Smooth muscle cell (in vitro differentiated cells): ENCODE measurements at regions not wholly inside any gene's neighbourhood (a gene's known extent, or its start where the extent isn't known, plus 50 kb on each side); places are given as distances from the start of the nearest gene placed in this dataset.

Experiments used
- DNase-seq: peaks from one replicate; lab custom pipeline; 2025; ENCODE audit not compliant: unreplicated experiment; lab: John Stamatoyannopoulos, UW
- H2AFZ ChIP-seq: fragments of 200-600 bp; sonication (generic); 2 replicates; pipeline ENCODE4 v1.6.0; 2016; ENCODE audit warnings: antibody characterized with exemption, low read depth, mild to moderate bottlenecking
- H3F3A ChIP-seq: fragments of 200-600 bp; sonication (generic); 2 replicates; pipeline ENCODE4 v1.6.0; 2017; ENCODE audit warnings: antibody characterized with exemption, low read depth
- H3K27ac ChIP-seq: fragments of 200-600 bp; sonication (generic); 2 replicates; pipeline ENCODE4 v1.5.1; 2016; ENCODE audit warnings: low read depth, mild to moderate bottlenecking
- H3K27me3 ChIP-seq: fragments of 200-600 bp; sonication (generic); 2 replicates; pipeline ENCODE4 v1.6.1; 2016; ENCODE audit warnings: low read depth, mild to moderate bottlenecking
- H3K36me3 ChIP-seq: fragments of 200-600 bp; sonication (generic); 2 replicates; pipeline ENCODE4 v1.5.1; 2016; ENCODE audit warnings: low read depth
- H3K4me1 ChIP-seq: fragments of 200-600 bp; sonication (generic); 2 replicates; pipeline ENCODE4 v1.5.1; 2016; ENCODE audit warnings: low read depth
- H3K4me2 ChIP-seq: fragments of 200-600 bp; sonication (generic); 2 replicates; pipeline ENCODE4 v1.6.0; 2016; ENCODE audit warnings: mild to moderate bottlenecking
- H3K4me3 ChIP-seq: fragments of 200-600 bp; sonication (generic); 2 replicates; pipeline ENCODE4 v1.5.1; 2016; ENCODE audit warnings: mild to moderate bottlenecking
- H3K79me2 ChIP-seq: fragments of 200-600 bp; sonication (generic); 2 replicates; pipeline ENCODE4 v1.6.0; 2016; ENCODE audit warnings: low read depth, mild to moderate bottlenecking
- H3K9ac ChIP-seq: fragments of 200-600 bp; sonication (generic); 2 replicates; pipeline ENCODE4 v1.6.0; 2016; ENCODE audit warnings: low read depth
- H3K9me3 ChIP-seq: fragments of 200-600 bp; sonication (generic); replicated peaks from 2 replicates; pipeline ENCODE4 v1.5.1; 2016; ENCODE audit warnings: low read depth
- H4K20me1 ChIP-seq: fragments of 200-600 bp; sonication (generic); 2 replicates; pipeline ENCODE4 v1.6.0; 2016; ENCODE audit warnings: low read depth
- CTCF ChIP-seq: fragments of 200-600 bp; sonication (generic); IDR thresholded peaks from 2 replicates; pipeline ENCODE4 v1.5.1; 2017; ENCODE audit warnings: borderline replicate concordance, mild to moderate bottlenecking, antibody characterized with exemption; ENCODE audit not compliant: insufficient read depth, poor library complexity, severe bottlenecking
- WGBS: methylation state at CpG from one replicate; pipeline ENCODE4 v1.1.7; 2016; ENCODE audit warnings: low lambda C conversion rate; 5-methylcytosine and 5-hydroxymethylcytosine counted together

DNA sequence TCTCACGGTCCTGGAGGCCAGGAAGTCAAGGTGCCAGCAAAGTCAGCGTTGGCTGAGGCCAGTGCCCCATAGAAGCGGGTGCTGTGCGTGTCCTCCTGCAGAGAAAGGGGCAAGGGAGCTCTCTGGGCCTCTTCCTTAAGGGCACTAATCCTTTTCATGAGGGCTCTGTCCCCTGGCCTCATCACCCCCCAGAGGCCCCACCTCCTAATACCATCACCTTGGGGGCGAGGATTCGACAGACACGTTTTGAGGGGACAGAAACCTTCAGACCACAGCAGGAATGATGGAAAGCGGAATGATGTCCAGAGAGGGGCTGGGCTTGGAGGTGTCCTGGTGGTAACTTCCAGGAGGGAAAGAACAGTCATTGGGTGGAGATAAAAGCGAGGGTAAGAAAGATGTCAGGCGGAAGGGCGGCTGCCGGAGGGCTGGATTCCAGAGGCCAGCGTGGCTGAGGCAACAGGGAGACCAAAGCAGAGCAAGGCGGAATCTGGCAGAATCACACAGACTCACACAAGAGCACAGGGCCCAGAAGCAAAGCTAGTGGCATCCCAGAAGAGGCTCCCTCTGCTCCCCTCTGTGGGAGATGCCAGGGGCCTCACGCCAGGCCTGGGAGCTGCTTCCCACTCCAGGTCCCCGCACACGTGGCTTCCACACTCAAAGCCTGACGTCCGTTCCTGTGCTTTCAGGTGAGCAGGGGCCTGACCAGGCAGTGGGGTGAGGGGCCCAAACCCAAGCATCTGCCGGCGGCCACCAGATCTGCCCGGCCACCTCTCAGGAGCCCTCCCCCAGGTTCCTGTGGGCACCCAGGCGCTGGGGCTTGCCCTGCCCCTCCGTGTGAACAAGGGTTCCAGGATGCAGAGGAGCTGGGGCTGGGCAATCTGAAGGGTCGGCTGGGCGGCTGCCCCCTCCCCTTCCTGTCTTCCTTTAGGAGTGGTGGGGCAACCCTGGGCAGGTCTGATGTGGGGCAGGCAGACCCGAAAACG is 784.5 kb downstream of the BRD1 start:
- H3K27me3 ChIP-seq = peaks cover 17% of the 10 kb centered on the region
- no peaks in the 10 kb centered on the region for H3K4me1 ChIP-seq
- H3K9ac ChIP-seq = no peak overlapping the region
- 83% methylated on average over 28 of the region's 28 CpGs for WGBS
- H3K27ac ChIP-seq = no peak overlapping the region
- no peak overlapping the region for H3K4me3 ChIP-seq
- H3K36me3 ChIP-seq = no peaks in the 10 kb centered on the region
- DNase-seq = no peak
- H3K79me2 ChIP-seq = no peaks in the 10 kb centered on the region
- no peaks in the 10 kb centered on the region for H3K9me3 ChIP-seq
- no peaks in the 10 kb centered on the region for H3F3A ChIP-seq
- no peaks in the 10 kb centered on the region for H4K20me1 ChIP-seq
- no peak overlapping the region for H3K4me2 ChIP-seq
- no peak for TF ChIP-seq CTCF
- no peak overlapping the region for H2AFZ ChIP-seq

DNA sequence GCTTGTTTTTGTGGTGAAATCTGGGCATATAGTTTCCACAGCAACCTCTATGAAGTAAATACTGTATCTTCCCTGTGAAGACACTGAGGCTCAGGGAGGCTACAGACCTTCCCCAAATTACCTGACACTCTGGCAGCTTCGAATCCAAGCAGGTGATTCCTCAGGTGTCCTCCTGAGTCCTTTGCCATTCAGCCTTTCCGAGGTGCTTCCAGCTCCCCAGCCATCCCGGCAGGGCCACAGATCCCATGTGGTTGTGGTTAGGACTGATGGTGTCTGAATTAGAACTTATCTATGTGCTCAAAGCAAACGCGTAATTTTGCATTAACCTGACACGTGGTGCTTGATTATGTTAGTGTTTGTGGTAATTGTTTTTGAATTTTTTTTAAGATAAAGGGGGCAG is 785.6 kb downstream of the BRD1 start:
- Histone ChIP-seq H3K27ac (no peak overlapping the region), H3K4me1 (no peaks in the 10 kb centered on the region), H3F3A (no peaks in the 10 kb centered on the region), H3K9me3 (no peaks in the 10 kb centered on the region), H2AFZ (no peak overlapping the region), H4K20me1 (no peaks in the 10 kb centered on the region), H3K4me2 (no peak overlapping the region), H3K79me2 (no peaks in the 10 kb centered on the region), H3K27me3 (peaks cover 12% of the 10 kb centered on the region), H3K4me3 (no peak overlapping the region), H3K9ac (no peak overlapping the region), H3K36me3 (no peaks in the 10 kb centered on the region)
- no peak for TF ChIP-seq CTCF
- DNase-seq = no peak
- WGBS = 88% methylated on average over 6 of the region's 6 CpGs

GRCh38 chr22:49040754-49041467 is 786.8 kb downstream of the BRD1 start:
- Histone ChIP-seq H2AFZ (no peak overlapping the region), H3K36me3 (no peaks in the 10 kb centered on the region), H3K9ac (no peak overlapping the region), H3K27ac (no peak overlapping the region), H4K20me1 (no peaks in the 10 kb centered on the region), H3F3A (no peaks in the 10 kb centered on the region), H3K4me1 (no peaks in the 10 kb centered on the region), H3K27me3 (peaks cover 12% of the 10 kb centered on the region), H3K4me3 (no peak overlapping the region), H3K79me2 (no peaks in the 10 kb centered on the region), H3K4me2 (no peak overlapping the region), H3K9me3 (no peaks in the 10 kb centered on the region)
- no peak for DNase-seq
- WGBS = 92% methylated on average over 20 of the region's 20 CpGs
- TF ChIP-seq CTCF = no peak
